HCT116 (cell line): ENCODE measurements at regions not wholly inside any gene's neighbourhood (a gene's known extent, or its start where the extent isn't known, plus 50 kb on each side); places are given as distances from the start of the nearest gene placed in this dataset.

Experiments
- ATAC-seq: fragments of 200-7000 bp; cut with Tn5 transposase; 2 replicates; pipeline ENCODE4 v1.9.1; 2020; ENCODE audit warnings: mild to moderate bottlenecking, moderate library complexity
- BruUV-seq: library from RNA; stranded (reverse); fragments of 400-500 nt; replicated peaks from 2 replicates; lab custom pipeline; 2021; lab: Mats Ljungman, UMichigan
- CTCF ChIA-PET: fragments of 300-600 bp; sonication (Branson Sonifier 250); formaldehyde crosslinking; loops from one replicate; lab custom pipeline; 2021; ENCODE audit warnings: antibody characterized with exemption; lab: Charles Lee
- POLR2A ChIA-PET: fragments of 300-600, 350-600 bp; sonication (Branson Sonifier 250); formaldehyde crosslinking; loops from one replicate; lab custom pipeline; 2021; ENCODE audit warnings: antibody characterized with exemption; lab: Charles Lee
- RAD21 ChIA-PET, 2 experiments: fragments of 300-600 bp; sonication (Branson Sonifier 250); formaldehyde crosslinking; loops; one replicate each; lab custom pipeline; 2023; ENCODE audit warnings: low total read pairs in 2 of 2; ENCODE audit not compliant: uncharacterized antibody in 2 of 2, unreplicated experiment in 2 of 2, low non-redundant PET in 1 of 2; lab: Charles Lee
- DNase-seq: peaks from one replicate; pipeline ENCODE4 v3.0.0-alpha.2; 2010; ENCODE audit warnings: low read depth, low spot score
- H2AFZ ChIP-seq: fragments of 200-600 bp; shearing (Covaris generic), sonication (generic); 2 replicates; pipeline ENCODE4 v1.6.1; 2017; ENCODE audit warnings: low read depth, mixed run types, mixed read lengths, antibody characterized with exemption, low read length; ENCODE audit not compliant: poor library complexity, severe bottlenecking
- H3K27ac ChIP-seq: 2 replicates; pipeline ENCODE4 v1.5.1; 2012; ENCODE audit warnings: low read depth, low read length
- H3K27me3 ChIP-seq: fragments of 200-600 bp; sonication (generic); 2 replicates; pipeline ENCODE4 v1.6.1; 2016; ENCODE audit warnings: mixed run types, low read length, mixed read lengths; ENCODE audit not compliant: insufficient read depth
- H3K36me3 ChIP-seq, 2 experiments: fragments of 200-500 bp in 1 of 2; fragments of 200-600 bp in 1 of 2; sonication (Bioruptor generic) in 1 of 2; sonication (generic) in 1 of 2; 2 replicates each; pipeline versions ENCODE4 v1.5.1 to v1.6.1; 2014 to 2016; ENCODE audit warnings: low read length in 2 of 2, inconsistent platforms in 1 of 2, mixed read lengths in 1 of 2, mixed run types in 1 of 2; ENCODE audit not compliant: insufficient read depth in 2 of 2, control insufficient read depth in 1 of 2
- H3K4me1 ChIP-seq, 2 experiments: fragments of 200-600 bp in 1 of 2; sonication (generic) in 1 of 2; 2 replicates each; pipeline versions ENCODE4 v1.5.1 to v1.6.1; 2012 to 2017; ENCODE audit warnings: low read length in 2 of 2, inconsistent platforms in 1 of 2, mild to moderate bottlenecking in 1 of 2, mixed read lengths in 1 of 2, mixed run types in 1 of 2, moderate library complexity in 1 of 2; ENCODE audit not compliant: insufficient read depth in 2 of 2, control insufficient read depth in 1 of 2
- H3K4me2 ChIP-seq: fragments of 200-600 bp; sonication (generic); 2 replicates; pipeline ENCODE4 v1.6.1; 2017; ENCODE audit warnings: mixed run types, low read length, mixed read lengths
- H3K4me3 ChIP-seq, 2 experiments: fragments of 200-600 bp in 1 of 2; sonication (generic) in 1 of 2; replicated peaks in 1 of 2; 2 replicates each; pipeline ENCODE4 v1.5.1; 2011 to 2016; ENCODE audit warnings: low read length in 2 of 2, control low read depth in 1 of 2, low read depth in 1 of 2, mild to moderate bottlenecking in 1 of 2, mixed read lengths in 1 of 2, mixed run types in 1 of 2
- H3K79me2 ChIP-seq: fragments of 200-600 bp; sonication (generic); 2 replicates; pipeline ENCODE4 v1.6.1; 2017; ENCODE audit warnings: mild to moderate bottlenecking, mixed run types, low read length, moderate library complexity, mixed read lengths; ENCODE audit not compliant: insufficient read depth
- H3K9ac ChIP-seq: fragments of 200-600 bp; sonication (generic); 2 replicates; pipeline ENCODE4 v1.6.1; 2016; ENCODE audit warnings: low read length, mixed read lengths
- H3K9me2 ChIP-seq: fragments of 200-600 bp; sonication (generic), shearing (Covaris generic); 2 replicates; pipeline ENCODE4 v1.6.1; 2017; ENCODE audit warnings: mixed run types, mild to moderate bottlenecking, moderate library complexity; ENCODE audit not compliant: insufficient read depth
- H3K9me3 ChIP-seq, 2 experiments: fragments of 200-500 bp in 1 of 2; fragments of 200-600 bp in 1 of 2; sonication (Bioruptor generic) in 1 of 2; sonication (generic) in 1 of 2; 2 replicates each; pipeline ENCODE4 v1.6.1; 2014 to 2017; ENCODE audit warnings: low read length in 2 of 2, mixed read lengths in 2 of 2, inconsistent platforms in 1 of 2, low read depth in 1 of 2, mild to moderate bottlenecking in 1 of 2, mixed run types in 1 of 2, moderate library complexity in 1 of 2; ENCODE audit not compliant: control insufficient read depth in 1 of 2, insufficient read depth in 1 of 2
- H4K20me1 ChIP-seq: fragments of 200-600 bp; sonication (generic), shearing (Covaris generic); 2 replicates; pipeline ENCODE4 v1.6.1; 2017; ENCODE audit warnings: mixed run types, mild to moderate bottlenecking, moderate library complexity; ENCODE audit not compliant: insufficient read depth
- CBX3 ChIP-seq: IDR thresholded peaks from 2 replicates; pipeline ENCODE4 v1.6.1; 2012; ENCODE audit warnings: low read depth
- CEBPB ChIP-seq: IDR thresholded peaks from 2 replicates; pipeline ENCODE4 v1.6.1; 2012; ENCODE audit warnings: low read depth
- EGR1 ChIP-seq: IDR thresholded peaks from 2 replicates; pipeline ENCODE4 v1.6.1; 2012; ENCODE audit warnings: low read depth
- EZH2phosphoT487 ChIP-seq: fragments of 200-600 bp; IDR thresholded peaks from 2 replicates; pipeline ENCODE4 v1.6.1; 2018; ENCODE audit warnings: antibody characterized with exemption, borderline replicate concordance
- FOSL1 ChIP-seq: IDR thresholded peaks from 2 replicates; pipeline ENCODE4 v1.6.1; 2012; ENCODE audit warnings: low read depth
- JUND ChIP-seq: IDR thresholded peaks from 2 replicates; pipeline ENCODE4 v1.6.1; 2012
- RAD21 ChIP-seq: IDR thresholded peaks from 2 replicates; pipeline ENCODE4 v1.6.1; 2012; ENCODE audit warnings: low read depth, mild to moderate bottlenecking
- SIN3A ChIP-seq: IDR thresholded peaks from 2 replicates; pipeline ENCODE4 v1.6.1; 2012; ENCODE audit warnings: low read depth
- SRF ChIP-seq: IDR thresholded peaks from 2 replicates; pipeline ENCODE4 v1.6.1; 2012; ENCODE audit warnings: low read depth
- TCF7L2 ChIP-seq: IDR thresholded peaks from 2 replicates; pipeline ENCODE4 v1.7.0; 2011; ENCODE audit warnings: borderline replicate concordance, inconsistent platforms; ENCODE audit not compliant: insufficient read depth, insufficient read length; ENCODE audit errors: extremely low read depth
- ZFX ChIP-seq: fragments of 450-650 bp; IDR thresholded peaks from 2 replicates; pipeline ENCODE4 v1.6.1; 2017
- ZNF274 ChIP-seq: fragments of 200-500 bp; sonication (Bioruptor generic); IDR thresholded peaks from 2 replicates; pipeline ENCODE4 v1.6.1; 2014; ENCODE audit warnings: mild to moderate bottlenecking, low read depth, low read length, inconsistent platforms
- intact Hi-C: fragments of 100-400 bp; cut with micrococcal nuclease; formaldehyde crosslinking; loops from 2 replicates; pipeline ENCODE4 v1.10.0; 2022
- TF ChIP-seq, protein P1 (sequence below): IDR thresholded peaks from 2 replicates; pipeline ENCODE4 v1.6.1; 2012
- TF ChIP-seq, protein P2 (sequence below): IDR thresholded peaks from 2 replicates; pipeline ENCODE4 v1.6.1; 2012
- TF ChIP-seq, protein P3 (sequence below), 3 experiments: fragments of 200-600 bp in 1 of 3; sonication (generic) in 1 of 3; IDR thresholded peaks in 2 of 3; conservative IDR thresholded peaks in 1 of 3; 2 replicates each; pipeline ENCODE4 v1.5.1; 2012 to 2017; ENCODE audit warnings: low read depth in 2 of 3, low read length in 2 of 3, antibody characterized with exemption in 1 of 3, borderline replicate concordance in 1 of 3, control low read depth in 1 of 3, mild to moderate bottlenecking in 1 of 3, mixed read lengths in 1 of 3, mixed run types in 1 of 3, moderate library complexity in 1 of 3; ENCODE audit not compliant: insufficient read depth in 1 of 3

DNA sequence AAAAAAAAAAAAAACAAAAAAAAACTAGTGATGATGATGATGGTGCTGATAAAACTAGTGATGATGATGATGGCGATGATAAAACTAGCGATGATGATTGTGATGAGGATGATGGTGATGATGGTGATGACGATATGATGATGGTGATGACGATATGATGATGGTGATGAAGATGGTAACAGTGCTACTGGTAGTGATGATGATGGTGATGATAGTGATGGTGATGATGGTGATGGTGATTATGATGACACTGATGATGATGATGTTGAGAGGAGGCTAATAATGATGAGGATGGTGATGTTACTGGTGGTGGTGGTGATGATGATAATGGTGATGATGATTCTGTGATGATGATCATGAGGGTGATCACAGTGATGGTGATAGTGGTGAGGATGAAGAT, 345.5 kb upstream of the CDH4 start:
- ChIA-PET CTCF (no interaction called here), RAD21 (no interaction called here), POLR2A (no interaction called here)
- Histone ChIP-seq H4K20me1 (no peaks in the 10 kb centered on the region), H3K36me3 (no peaks in the 10 kb centered on the region), H3K4me1 (no peaks in the 10 kb centered on the region), H3K9me3 (peaks cover 8 to 25% of the 10 kb centered on the region in 2 experiments; a peak in 2 of 4 replicates), H3K27me3 (no peaks in the 10 kb centered on the region), H3K79me2 (no peaks in the 10 kb centered on the region), H3K4me2 (no peak overlapping the region), H3K9ac (no peak overlapping the region), H3K27ac (no peak overlapping the region), H3K4me3 (no peak overlapping the region), H2AFZ (no peak overlapping the region), H3K9me2 (no peaks in the 10 kb centered on the region)
- DNase-seq (no peak), ATAC-seq (no peak)
- BruUV-seq: no TSS peak
- TF ChIP-seq CEBPB: no peak
- TF ChIP-seq, protein P1, sequence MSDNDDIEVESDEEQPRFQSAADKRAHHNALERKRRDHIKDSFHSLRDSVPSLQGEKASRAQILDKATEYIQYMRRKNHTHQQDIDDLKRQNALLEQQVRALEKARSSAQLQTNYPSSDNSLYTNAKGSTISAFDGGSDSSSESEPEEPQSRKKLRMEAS: no peak
- TF ChIP-seq, protein P2, sequence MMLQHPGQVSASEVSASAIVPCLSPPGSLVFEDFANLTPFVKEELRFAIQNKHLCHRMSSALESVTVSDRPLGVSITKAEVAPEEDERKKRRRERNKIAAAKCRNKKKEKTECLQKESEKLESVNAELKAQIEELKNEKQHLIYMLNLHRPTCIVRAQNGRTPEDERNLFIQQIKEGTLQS: no peak
- no peak for TF ChIP-seq ZNF274
- intact Hi-C loops: no loop called here

DNA sequence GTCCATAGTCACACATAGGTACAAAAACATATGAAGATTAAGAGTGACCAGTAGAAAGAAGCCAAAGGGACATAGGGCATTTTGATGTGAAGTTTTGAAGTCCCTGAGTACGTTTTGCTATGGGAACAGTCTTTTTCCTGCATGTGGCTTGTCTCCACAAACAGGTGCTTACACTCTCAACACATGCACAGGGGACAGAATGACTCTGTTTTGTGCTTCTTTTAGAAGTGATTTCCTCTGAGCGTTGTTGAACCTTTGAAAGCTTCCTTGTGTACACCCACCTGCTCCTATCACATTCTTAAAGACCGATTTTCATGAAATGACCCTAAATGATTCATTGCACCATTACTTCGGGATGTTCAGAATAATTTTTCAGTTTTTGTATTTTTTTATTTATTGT, 338.8 kb upstream of the CDH4 start:
- DNase-seq (no peak), ATAC-seq (no peak)
- Histone ChIP-seq H3K79me2 (no peaks in the 10 kb centered on the region), H3K27me3 (no peaks in the 10 kb centered on the region), H4K20me1 (no peaks in the 10 kb centered on the region), H2AFZ (no peak overlapping the region), H3K9me3 (peaks cover 7 to 15% of the 10 kb centered on the region in 2 experiments; a peak in 2 of 4 replicates), H3K4me2 (no peak overlapping the region), H3K4me3 (no peak overlapping the region), H3K9ac (no peak overlapping the region), H3K9me2 (no peaks in the 10 kb centered on the region), H3K4me1 (no peaks in the 10 kb centered on the region), H3K27ac (no peak overlapping the region), H3K36me3 (no peaks in the 10 kb centered on the region)
- intact Hi-C loops: no loop called here
- ChIA-PET POLR2A (no interaction called here), RAD21 (no interaction called here), CTCF (no interaction called here)
- TF ChIP-seq TCF7L2 (no peak), JUND (no peak), SRF (no peak), EGR1 (no peak), RAD21 (no peak), EZH2phosphoT487 (no peak), SIN3A (no peak), CBX3 (no peak), ZFX (no peak), CEBPB (no peak), FOSL1 (no peak)
- TF ChIP-seq, protein P3, sequence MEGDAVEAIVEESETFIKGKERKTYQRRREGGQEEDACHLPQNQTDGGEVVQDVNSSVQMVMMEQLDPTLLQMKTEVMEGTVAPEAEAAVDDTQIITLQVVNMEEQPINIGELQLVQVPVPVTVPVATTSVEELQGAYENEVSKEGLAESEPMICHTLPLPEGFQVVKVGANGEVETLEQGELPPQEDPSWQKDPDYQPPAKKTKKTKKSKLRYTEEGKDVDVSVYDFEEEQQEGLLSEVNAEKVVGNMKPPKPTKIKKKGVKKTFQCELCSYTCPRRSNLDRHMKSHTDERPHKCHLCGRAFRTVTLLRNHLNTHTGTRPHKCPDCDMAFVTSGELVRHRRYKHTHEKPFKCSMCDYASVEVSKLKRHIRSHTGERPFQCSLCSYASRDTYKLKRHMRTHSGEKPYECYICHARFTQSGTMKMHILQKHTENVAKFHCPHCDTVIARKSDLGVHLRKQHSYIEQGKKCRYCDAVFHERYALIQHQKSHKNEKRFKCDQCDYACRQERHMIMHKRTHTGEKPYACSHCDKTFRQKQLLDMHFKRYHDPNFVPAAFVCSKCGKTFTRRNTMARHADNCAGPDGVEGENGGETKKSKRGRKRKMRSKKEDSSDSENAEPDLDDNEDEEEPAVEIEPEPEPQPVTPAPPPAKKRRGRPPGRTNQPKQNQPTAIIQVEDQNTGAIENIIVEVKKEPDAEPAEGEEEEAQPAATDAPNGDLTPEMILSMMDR (IDR thresholded peaks at IDR 0.05 in 2 of 3, conservative IDR thresholded peaks at IDR 0.05 in 1 of 3; ENCODE audit: borderline replicate concordance in 1 of 3, insufficient read depth in 1 of 3, low read depth in 2 of 3, low read length in 2 of 3): no peak
- no TSS peak for BruUV-seq
